K562 (cell line): ENCODE measurements at regions not wholly inside any gene's neighbourhood (a gene's known extent, or its start where the extent isn't known, plus 50 kb on each side); places are given as distances from the start of the nearest gene placed in this dataset.
"Not testable (repeated sequence)": the region's sequence is repeated elsewhere in the genome, so short reads cannot be mapped to it uniquely, and the experiment has no call there.

ENCODE experiments used
- ATAC-seq: fragments of 200-7000 bp; cut with Tn5 transposase; 3 replicates; pipeline ENCODE4 v1.9.1; 2020; ENCODE audit warnings: moderate library complexity
- BruUV-seq: library from RNA; stranded (reverse); fragments of 400-500 nt; replicated peaks from 2 replicates; lab custom pipeline; 2021; lab: Mats Ljungman, UMichigan
- CTCF ChIA-PET: fragments of 300-600 bp; formaldehyde crosslinking; extraction: SDS; loops from one replicate; lab custom pipeline; 2021; ENCODE audit warnings: low intra/inter-chr PET ratio; lab: Yijun Ruan, JAX
- POLR2A ChIA-PET: fragments of 300-600, 350-650 bp; sonication (Branson Sonifier 250); formaldehyde crosslinking; extraction: SDS; loops from one replicate; lab custom pipeline; 2021; ENCODE audit warnings: antibody characterized with exemption, inconsistent platforms; lab: Yijun Ruan, JAX
- DNase-seq, 4 experiments: peaks; one replicate each; pipeline versions ENCODE4 v3.0.0 to v3.0.0-alpha.2; 2011 to 2018; ENCODE audit warnings: low spot score in 3 of 4, mixed read lengths in 3 of 4; ENCODE audit errors: extremely low read depth in 1 of 4
- FAIRE-seq: peaks from 2 replicates; lab custom pipeline; 2011; peaks lifted over from hg19 to GRCh38; lab: Jason Lieb, UNC
- H2AFZ ChIP-seq: 2 replicates; pipeline ENCODE4 v1.6.0; 2011; ENCODE audit warnings: low read depth, low read length, control low read depth, inconsistent platforms
- H3K27ac ChIP-seq: fragments of 200-600 bp; 3 replicates; pipeline ENCODE4 v1.8.0; 2011; ENCODE audit warnings: low read depth, mild to moderate bottlenecking, control low read depth, inconsistent platforms, low read length, moderate library complexity, mixed read lengths; ENCODE audit errors: extremely low read depth
- H3K27me3 ChIP-seq, 2 experiments: fragments of 300-600 bp in 1 of 2; 2 replicates in 1 of 2; 3 replicates in 1 of 2; pipeline versions ENCODE4 v1.6.0 to v1.8.0; 2011; ENCODE audit warnings: inconsistent platforms in 2 of 2, low read length in 2 of 2, mild to moderate bottlenecking in 1 of 2, mixed read lengths in 1 of 2, moderate library complexity in 1 of 2; ENCODE audit not compliant: control insufficient read depth in 2 of 2, insufficient read depth in 2 of 2
- H3K36me3 ChIP-seq: fragments of 300-600 bp; 3 replicates; pipeline ENCODE4 v1.8.0; 2011; ENCODE audit warnings: mild to moderate bottlenecking, low read length, inconsistent platforms; ENCODE audit not compliant: control insufficient read depth, insufficient read depth
- H3K4me1 ChIP-seq, 2 experiments: fragments of 200-600 bp in 1 of 2; replicated peaks in 1 of 2; 2 replicates in 1 of 2; 3 replicates in 1 of 2; pipeline versions ENCODE4 v1.5.1 to v1.8.0; 2011; ENCODE audit warnings: inconsistent platforms in 2 of 2, low read length in 2 of 2, mild to moderate bottlenecking in 1 of 2, mixed read lengths in 1 of 2, moderate library complexity in 1 of 2; ENCODE audit not compliant: control insufficient read depth in 2 of 2, insufficient read depth in 2 of 2
- H3K4me2 ChIP-seq: 2 replicates; pipeline ENCODE4 v1.6.1; 2011; ENCODE audit warnings: low read length, control low read depth, inconsistent platforms, mixed read lengths; ENCODE audit not compliant: insufficient read depth
- H3K4me3 ChIP-seq: fragments of 200-600 bp; sonication (generic), shearing (Covaris generic); 2 replicates; pipeline ENCODE4 v1.5.1; 2016; ENCODE audit warnings: control low read depth, inconsistent platforms
- H3K79me2 ChIP-seq: fragments of 200-600 bp; 3 replicates; pipeline ENCODE4 v1.8.0; 2011; ENCODE audit warnings: low read length, inconsistent platforms; ENCODE audit not compliant: control insufficient read depth, insufficient read depth
- H3K9ac ChIP-seq, 2 experiments: 2 replicates each; pipeline versions ENCODE4 v1.6.0 to v1.6.1; 2011; ENCODE audit warnings: low read depth in 2 of 2, low read length in 2 of 2, control low read depth in 1 of 2, inconsistent platforms in 1 of 2, mild to moderate bottlenecking in 1 of 2, mixed read lengths in 1 of 2; ENCODE audit not compliant: insufficient read depth in 1 of 2
- H3K9me1 ChIP-seq: one replicate; pipeline ENCODE4 v1.6.0; 2011; ENCODE audit warnings: inconsistent platforms, mild to moderate bottlenecking, low read length, moderate library complexity; ENCODE audit not compliant: control insufficient read depth, insufficient read depth
- H3K9me3 ChIP-seq: replicated peaks from 2 replicates; pipeline ENCODE4 v1.5.1; 2011; ENCODE audit warnings: low read depth, low read length, inconsistent platforms; ENCODE audit not compliant: control insufficient read depth, insufficient read depth
- H4K20me1 ChIP-seq: replicated peaks from 2 replicates; pipeline ENCODE4 v1.6.1; 2011; ENCODE audit warnings: low read length, inconsistent platforms, mixed read lengths; ENCODE audit not compliant: control insufficient read depth, insufficient read depth
- WGBS: fragments of 100-300 bp; shearing (Covaris generic); methylation state at CpG from one replicate; pipeline ENCODE4 v1.1.6; 2016; ENCODE audit warnings: low coverage, mixed read lengths; ENCODE audit not compliant: insufficient coverage; ENCODE audit errors: missing lambda C conversion rate; 5-methylcytosine and 5-hydroxymethylcytosine counted together
- in situ Hi-C: fragments of 300-500 bp; cut with MboI; formaldehyde crosslinking; loops from 4 replicates; pipeline ENCODE4 v1.15.0; 2018; ENCODE audit warnings: inconsistent platforms, mixed read lengths
- intact Hi-C: fragments of 100-400 bp; cut with micrococcal nuclease; formaldehyde crosslinking; loops from 2 replicates; pipeline ENCODE4 v1.14.2; 2022

- H3K27ac ChIP-seq, BruUV-seq, H3K27me3 ChIP-seq, H3K9me1 ChIP-seq, H3K79me2 ChIP-seq, H4K20me1 ChIP-seq, H3K4me2 ChIP-seq, H3K9ac ChIP-seq, H2AFZ ChIP-seq, H3K9me3 ChIP-seq, DNase-seq, in situ Hi-C loops, intact Hi-C loops, POLR2A ChIA-PET, CTCF ChIA-PET, H3K4me1 ChIP-seq, ATAC-seq, FAIRE-seq, H3K4me3 ChIP-seq, H3K36me3 ChIP-seq: not testable (repeated sequence)
- WGBS, result no CpG with 5 or more reads among the region's 4 CpGs
These were observed 192.8 kb upstream of the PLGLB2 start for GRCh38 chr2:87555082-87555481.

GRCh38 chr2:87559001-87559400, 188.9 kb upstream of the PLGLB2 start:
- DNase-seq, intact Hi-C loops, H3K9me3 ChIP-seq, H3K4me2 ChIP-seq, H2AFZ ChIP-seq, H4K20me1 ChIP-seq, CTCF ChIA-PET, BruUV-seq, H3K9ac ChIP-seq, H3K27ac ChIP-seq, ATAC-seq, H3K27me3 ChIP-seq, in situ Hi-C loops, H3K4me3 ChIP-seq, H3K36me3 ChIP-seq, H3K9me1 ChIP-seq, H3K79me2 ChIP-seq, H3K4me1 ChIP-seq, POLR2A ChIA-PET: not testable (repeated sequence)
- WGBS, result no CpG with 5 or more reads among the region's 5 CpGs
- peak; percentile 11 for FAIRE-seq

- H4K20me1 ChIP-seq, H3K4me3 ChIP-seq, DNase-seq, H3K9ac ChIP-seq, H3K9me1 ChIP-seq, H2AFZ ChIP-seq, POLR2A ChIA-PET, CTCF ChIA-PET, FAIRE-seq, H3K4me2 ChIP-seq, H3K27me3 ChIP-seq, H3K27ac ChIP-seq, H3K79me2 ChIP-seq, in situ Hi-C loops, H3K9me3 ChIP-seq, H3K36me3 ChIP-seq, H3K4me1 ChIP-seq, ATAC-seq, intact Hi-C loops, BruUV-seq: not testable (repeated sequence)
- 100% methylated on average over 1 of the region's 2 CpGs for WGBS
These were observed 188.2 kb upstream of the PLGLB2 start for GRCh38 chr2:87559735-87560134.

GRCh38 chr2:87565116-87565515, 182.8 kb upstream of the PLGLB2 start:
- peak in 1 of 4 experiments; percentile 0 for DNase-seq
- H3K4me2 ChIP-seq, H3K36me3 ChIP-seq, BruUV-seq, H3K27me3 ChIP-seq, H3K4me1 ChIP-seq, POLR2A ChIA-PET, in situ Hi-C loops, H3K9ac ChIP-seq, H3K9me3 ChIP-seq, H3K4me3 ChIP-seq, ATAC-seq, H3K9me1 ChIP-seq, FAIRE-seq, CTCF ChIA-PET, H3K27ac ChIP-seq, intact Hi-C loops, H3K79me2 ChIP-seq, H4K20me1 ChIP-seq, H2AFZ ChIP-seq: not testable (repeated sequence)
- 100% methylated on average over 1 of the region's 3 CpGs for WGBS
